ENCODE measurements at regions not wholly inside any gene's neighbourhood (a gene's known extent, or its start where the extent isn't known, plus 50 kb on each side); places are given as distances from the start of the nearest gene placed in this dataset.

- TF ChIP-seq ZNF462 (CRISPR knock-in tag; IDR thresholded peaks at IDR 0.05) (no peak), ETS1 (IDR thresholded peaks at IDR 0.05) (no peak), CREB1 (CRISPR knock-in tag; IDR thresholded peaks at IDR 0.05; ENCODE audit: low read depth) (no peak), POLR2AphosphoS5 (IDR thresholded peaks at IDR 0.05; ENCODE audit: low read depth) (no peak), JUNB (IDR thresholded peaks at IDR 0.05; ENCODE audit: unreplicated experiment) (no peak), NANOG (IDR thresholded peaks at IDR 0.05; ENCODE audit: borderline replicate concordance) (no peak), STAT1 (IDR thresholded peaks at IDR 0.05; ENCODE audit: unreplicated experiment) (no peak), EZH2 (IDR thresholded peaks at IDR 0.05; ENCODE audit: low read depth, unreplicated experiment) (no peak)
Observed at GRCh38 chr2:14517731-14518130, 114.8 kb upstream of the LRATD1 start (continued).

GRCh38 chr2:14520385-14520945 lies 112.1 kb upstream of the LRATD1 start:
- H4K20me1 ChIP-seq (replicated peaks; ENCODE audit: insufficient read depth), result no peaks in the 10 kb centered on the region
- 0 out of 3 replicates have a peak, but pooled peaks cover 2% of the 10 kb centered on the region for H3K4me1 Mint-ChIP-seq
- no peak overlapping the region for H3K4me3 ChIP-seq
- no peaks in the 10 kb centered on the region for H3K27me3 Mint-ChIP-seq (ENCODE audit: insufficient read depth, low read depth, poor library complexity)
- H3K79me2 ChIP-seq (replicated peaks; ENCODE audit: insufficient read depth), result no peaks in the 10 kb centered on the region
- ATAC-seq (no peak), DNase-seq (ENCODE audit: low spot score) (no peak)
- no peak overlapping the region for H3K27ac ChIP-seq (ENCODE audit: low read depth)
- no peaks in the 10 kb centered on the region for H3K9me3 Mint-ChIP-seq
- H3K36me3 Mint-ChIP-seq (ENCODE audit: low read depth), result no peaks in the 10 kb centered on the region
- no peaks in the 10 kb centered on the region; the same call in none of the 2 replicates for H3K9me2 ChIP-seq (ENCODE audit: insufficient read depth)
- no peak overlapping the region for H2AFZ ChIP-seq
- H3K36me3 ChIP-seq (ENCODE audit: insufficient read depth), result no peaks in the 10 kb centered on the region
- H3F3A ChIP-seq (replicated peaks; ENCODE audit: low read depth), result no peaks in the 10 kb centered on the region
- no peak overlapping the region for H3K27ac Mint-ChIP-seq
- H3K4me1 ChIP-seq (ENCODE audit: insufficient read depth), result no peaks in the 10 kb centered on the region
- no peaks in the 10 kb centered on the region for H3K27me3 ChIP-seq (ENCODE audit: insufficient read depth)
- H3K4me3 Mint-ChIP-seq, result no peak overlapping the region
- H3K4me2 ChIP-seq, result no peak overlapping the region
- no peak for TF ChIP-seq EZH2phosphoT487 (IDR thresholded peaks at IDR 0.05; ENCODE audit: unreplicated experiment)
- no peak for TF ChIP-seq ZNF462 (CRISPR knock-in tag; IDR thresholded peaks at IDR 0.05)
- TF ChIP-seq NANOG (IDR thresholded peaks at IDR 0.05; ENCODE audit: borderline replicate concordance), result no peak
